Mesenchymal stem cell (in vitro differentiated cells and primary cell): ENCODE measurements at regions not wholly inside any gene's neighbourhood (a gene's known extent, or its start where the extent isn't known, plus 50 kb on each side); places are given as distances from the start of the nearest gene placed in this dataset. TPM values are rescaled to one million over a fixed set of nuclear protein-coding genes. Genes with fewer than 3 reads are reported as not detected.

ENCODE experiments used
- small RNA-seq: library from polyadenylated mRNA; stranded (forward); fragments of <200 nt; extraction: miRNeasy Mini kit (QIAGEN cat#:217004); gene quantifications from one replicate; pipeline ENCODE3, GENCODE V24; 2013; ENCODE audit warnings: low read depth

Small RNAs in the stretch of these regions (small RNA-seq; reads per million reads assigned to genes)
- gene RNA5SP182, result not detected
